GM10847 (cell line): ENCODE measurements at regions not wholly inside any gene's neighbourhood (a gene's known extent, or its start where the extent isn't known, plus 50 kb on each side); places are given as distances from the start of the nearest gene placed in this dataset.

ENCODE experiments used
- POLR2A ChIP-seq: IDR thresholded peaks from 2 replicates; pipeline ENCODE4 v1.6.1; 2011; ENCODE audit not compliant: insufficient read length; ENCODE audit errors: extremely low read depth

- TF ChIP-seq POLR2A: no peak
Observed at GRCh38 chr12:89969093-89969492, 260.5 kb upstream of the ATP2B1 start.

- TF ChIP-seq POLR2A: no peak
Observed at GRCh38 chr12:89968151-89968700, 259.6 kb upstream of the ATP2B1 start.

GRCh38 chr12:89966495-89967240 lies 258.0 kb upstream of the ATP2B1 start:
- no peak for TF ChIP-seq POLR2A

GRCh38 chr12:89965993-89966392 lies 257.4 kb upstream of the ATP2B1 start:
- no peak for TF ChIP-seq POLR2A

GRCh38 chr12:89962648-89963047 lies 254.0 kb upstream of the ATP2B1 start:
- TF ChIP-seq POLR2A: no peak

- no peak for TF ChIP-seq POLR2A
Observed at GRCh38 chr12:89960607-89961394, 252.2 kb upstream of the ATP2B1 start.

GRCh38 chr12:89960011-89960507 lies 251.4 kb upstream of the ATP2B1 start:
- TF ChIP-seq POLR2A: no peak

GRCh38 chr12:89959179-89959578 lies 250.5 kb upstream of the ATP2B1 start:
- no peak for TF ChIP-seq POLR2A

- no peak for TF ChIP-seq POLR2A
Observed at GRCh38 chr12:89954259-89954658, 245.6 kb upstream of the ATP2B1 start.

GRCh38 chr12:89951694-89952060 lies 243.0 kb upstream of the ATP2B1 start:
- TF ChIP-seq POLR2A: no peak

- no peak for TF ChIP-seq POLR2A
Observed at GRCh38 chr12:89951050-89951693, 242.5 kb upstream of the ATP2B1 start.

GRCh38 chr12:89950421-89950820 lies 241.8 kb upstream of the ATP2B1 start:
- TF ChIP-seq POLR2A: no peak

- TF ChIP-seq POLR2A: no peak
Observed at GRCh38 chr12:89949457-89950195, 241.0 kb upstream of the ATP2B1 start.

- TF ChIP-seq POLR2A: no peak
Observed at GRCh38 chr12:89948271-89949175, 239.9 kb upstream of the ATP2B1 start.
